ENCODE measurements at regions not wholly inside any gene's neighbourhood (a gene's known extent, or its start where the extent isn't known, plus 50 kb on each side); places are given as distances from the start of the nearest gene placed in this dataset.

- TF ChIP-seq CTCF (IDR thresholded peaks at IDR 0.05) (no peak), POLR2A (IDR thresholded peaks at IDR 0.05) (no peak), EP300 (IDR thresholded peaks at IDR 0.05; ENCODE audit: low read depth) (no peak), POLR2AphosphoS5 (IDR thresholded peaks at IDR 0.05) (no peak)
- no peak for DNase-seq
- Histone ChIP-seq H3K4me3 (no peak overlapping the region), H3K36me3 (no peaks in the 10 kb centered on the region), H3K27ac (no peak overlapping the region), H3K4me1 (peaks cover 0 to 10% (median 4%) of the 10 kb centered on the region in 4 donors), H3K9me3 (no peaks in the 10 kb centered on the region), H3K27me3 (no peaks in the 10 kb centered on the region)
- 72 to 100% methylated on average over 1 to 2 of the region's 2 CpGs for WGBS, 2 donors (ENCODE audit: low coverage in 1 of 2)
- in situ Hi-C loops (cut with MboI; ENCODE audit: low pct_ligation_motif_present in 1 of 4, low pct_unique_long_range_greater_than_20kb in 1 of 4, low sequenced_read_pairs in 3 of 4), result loop anchor here (10.0 to 25.0 kb wide), 3 partner anchors 304 to 866 kb away; no protein-coding TSS in a partner anchor
- intact Hi-C loops (cut with DNase I; ENCODE audit: low total_unique reads), result loop anchor here (10.0 kb wide), 1 partner anchor 866 kb away; no protein-coding TSS in a partner anchor
Measured at GRCh38 chr3:71958533-71958932, 173.6 kb upstream of the PROK2 start.

- Histone ChIP-seq H3K9me3 (no peaks in the 10 kb centered on the region), H3K4me3 (no peak overlapping the region), H3K36me3 (no peaks in the 10 kb centered on the region), H3K27me3 (no peaks in the 10 kb centered on the region), H3K4me1 (peaks cover 0 to 10% (median 4%) of the 10 kb centered on the region in 4 donors), H3K27ac (no peak overlapping the region)
- TF ChIP-seq CTCF (IDR thresholded peaks at IDR 0.05) (no peak), POLR2AphosphoS5 (IDR thresholded peaks at IDR 0.05) (no peak), EP300 (IDR thresholded peaks at IDR 0.05; ENCODE audit: low read depth) (no peak), POLR2A (IDR thresholded peaks at IDR 0.05) (no peak)
- DNase-seq, result no peak
- intact Hi-C loops (cut with DNase I; ENCODE audit: low total_unique reads), result loop anchor here (10.0 kb wide), 1 partner anchor 868 kb away; no protein-coding TSS in a partner anchor
- in situ Hi-C loops (cut with MboI; ENCODE audit: low pct_ligation_motif_present in 1 of 4, low pct_unique_long_range_greater_than_20kb in 1 of 4, low sequenced_read_pairs in 3 of 4), result loop anchor here (10.0 to 25.0 kb wide), 3 partner anchors 306 to 868 kb away; no protein-coding TSS in a partner anchor
- 86% methylated on average over 3 of the region's 3 CpGs; no CpG with 5 or more reads in 1 of the 2 donors for WGBS, 2 donors (ENCODE audit: low coverage in 1 of 2)
Measured at GRCh38 chr3:71956716-71957115, 171.8 kb upstream of the PROK2 start.

- in situ Hi-C loops (cut with MboI; ENCODE audit: low pct_ligation_motif_present in 1 of 4, low pct_unique_long_range_greater_than_20kb in 1 of 4, low sequenced_read_pairs in 3 of 4) (loop anchor here (10.0 to 25.0 kb wide), 3 partner anchors 306 to 869 kb away; no protein-coding TSS in a partner anchor), intact Hi-C loops (cut with DNase I; ENCODE audit: low total_unique reads) (loop anchor here (10.0 kb wide), 1 partner anchor 869 kb away; no protein-coding TSS in a partner anchor)
- TF ChIP-seq POLR2A (IDR thresholded peaks at IDR 0.05) (no peak), POLR2AphosphoS5 (IDR thresholded peaks at IDR 0.05) (no peak), CTCF (IDR thresholded peaks at IDR 0.05) (no peak), EP300 (IDR thresholded peaks at IDR 0.05; ENCODE audit: low read depth) (no peak)
- no peak for DNase-seq
- no peaks in the 10 kb centered on the region for H3K36me3 ChIP-seq
- 54% methylated on average over 2 of the region's 2 CpGs; no CpG with 5 or more reads in 1 of the 2 donors for WGBS, 2 donors (ENCODE audit: low coverage in 1 of 2)
- H3K27me3 ChIP-seq, result no peaks in the 10 kb centered on the region
- H3K9me3 ChIP-seq, result no peaks in the 10 kb centered on the region
- H3K4me3 ChIP-seq, result no peak overlapping the region
- H3K4me1 ChIP-seq, result peaks cover 0 to 10% (median 4%) of the 10 kb centered on the region in 4 donors
- H3K27ac ChIP-seq, result no peak overlapping the region
Measured at GRCh38 chr3:71956069-71956340, 171.1 kb upstream of the PROK2 start.

GRCh38 chr3:71955240-71956068, 170.5 kb upstream of the PROK2 start:
- intact Hi-C loops (cut with DNase I; ENCODE audit: low total_unique reads), result loop anchor here (10.0 kb wide), 1 partner anchor 869 kb away; no protein-coding TSS in a partner anchor

More at GRCh38 chr3:71955240-71956068, 170.5 kb upstream of the PROK2 start:
- Histone ChIP-seq H3K4me3 (no peak overlapping the region), H3K36me3 (no peaks in the 10 kb centered on the region), H3K4me1 (peaks cover 0 to 10% (median 4%) of the 10 kb centered on the region in 4 donors), H3K27ac (no peak overlapping the region), H3K27me3 (no peaks in the 10 kb centered on the region), H3K9me3 (no peaks in the 10 kb centered on the region)
- 47% methylated on average over 12 of the region's 12 CpGs; no CpG with 5 or more reads in 1 of the 2 donors for WGBS, 2 donors (ENCODE audit: low coverage in 1 of 2)
- in situ Hi-C loops (cut with MboI; ENCODE audit: low pct_ligation_motif_present in 1 of 4, low pct_unique_long_range_greater_than_20kb in 1 of 4, low sequenced_read_pairs in 3 of 4), result loop anchor here (10.0 to 25.0 kb wide), 3 partner anchors 307 to 869 kb away; no protein-coding TSS in a partner anchor
- peak; percentile 71 for DNase-seq
- peak in 2 of 3 donors; percentile 8 to 71 for TF ChIP-seq POLR2AphosphoS5 (IDR thresholded peaks at IDR 0.05)
- peak; percentile 62 to 75 (median 66) for TF ChIP-seq CTCF (IDR thresholded peaks at IDR 0.05)
- TF ChIP-seq EP300 (IDR thresholded peaks at IDR 0.05; ENCODE audit: low read depth), result no peak
- TF ChIP-seq POLR2A (IDR thresholded peaks at IDR 0.05), result no peak

Measured in transverse colon (tissue), 4 donors.